Right ventricle myocardium superior (tissue), 1 donor: ENCODE measurements at regions not wholly inside any gene's neighbourhood (a gene's known extent, or its start where the extent isn't known, plus 50 kb on each side); places are given as distances from the start of the nearest gene placed in this dataset.
A peak's percentile ranks its signal among the peaks of the same experiment; 100 is the strongest.
"Not testable (repeated sequence)": the region's sequence is repeated elsewhere in the genome, so short reads cannot be mapped to it uniquely, and the experiment has no call there.

ENCODE experiments used
- ATAC-seq: fragments of 200-7000 bp; cut with Tn5 transposase; one replicate; pipeline ENCODE4 v1.9.1; 2020; ENCODE audit warnings: mild to moderate bottlenecking; ENCODE audit not compliant: poor library complexity
- DNase-seq: peaks from one replicate; pipeline ENCODE4 v3.0.0-alpha.2; 2020
- intact Hi-C: fragments of 100-400 bp; cut with DNase I; formaldehyde crosslinking; loops from one replicate; pipeline ENCODE4 v1.11.2; 2022
- donor health status: DM: no; HTN: yes; CAD: no; lungs with severe emphysema.

- intact Hi-C loops: no loop called here
- ATAC-seq: no peak
Measured at GRCh38 chr4:187501731-187502130, 493.8 kb upstream of the ZFP42 start.

GRCh38 chr4:187504974-187505797 lies 490.4 kb upstream of the ZFP42 start:
- no peak for ATAC-seq
- intact Hi-C loops: no loop called here
- DNase-seq: no peak

More at GRCh38 chr4:187501731-187502130, 493.8 kb upstream of the ZFP42 start:
- no peak for DNase-seq

- DNase-seq, ATAC-seq, intact Hi-C loops: not testable (repeated sequence)
Measured at GRCh38 chr4:187505798-187506141, 489.8 kb upstream of the ZFP42 start.

- DNase-seq (no peak), ATAC-seq (no peak)
- intact Hi-C loops: no loop called here
Measured at GRCh38 chr4:187516224-187516623, 479.3 kb upstream of the ZFP42 start.

- DNase-seq (no peak), ATAC-seq (no peak)
- intact Hi-C loops: no loop called here
Measured at GRCh38 chr4:187541666-187542065, 453.9 kb upstream of the ZFP42 start.

GRCh38 chr4:187544461-187545053 lies 451.0 kb upstream of the ZFP42 start:
- intact Hi-C loops: no loop called here
- no peak for DNase-seq
- ATAC-seq: no peak

GRCh38 chr4:187547316-187547715 lies 448.3 kb upstream of the ZFP42 start:
- DNase-seq (no peak), ATAC-seq (no peak)
- intact Hi-C loops: no loop called here

- ATAC-seq (no peak), DNase-seq (no peak)
- intact Hi-C loops: no loop called here
Measured at GRCh38 chr4:187550256-187550950, 445.2 kb upstream of the ZFP42 start.

- intact Hi-C loops: no loop called here
- DNase-seq: no peak
- ATAC-seq: no peak
Measured at GRCh38 chr4:187552781-187553180, 442.8 kb upstream of the ZFP42 start.

- ATAC-seq (no peak), DNase-seq (no peak)
- intact Hi-C loops: no loop called here
Measured at GRCh38 chr4:187555174-187555573, 440.4 kb upstream of the ZFP42 start.

- DNase-seq (no peak), ATAC-seq (no peak)
- intact Hi-C loops: no loop called here
Measured at GRCh38 chr4:187558391-187558790, 437.2 kb upstream of the ZFP42 start.

GRCh38 chr4:187562345-187562744 lies 433.2 kb upstream of the ZFP42 start:
- intact Hi-C loops: no loop called here
- peak; percentile 34 for ATAC-seq
- DNase-seq: no peak

GRCh38 chr4:187565416-187565815 lies 430.2 kb upstream of the ZFP42 start:
- DNase-seq (no peak), ATAC-seq (no peak)
- intact Hi-C loops: no loop called here

GRCh38 chr4:187569871-187570270 lies 425.7 kb upstream of the ZFP42 start:
- intact Hi-C loops: no loop called here
- DNase-seq: no peak
- no peak for ATAC-seq

GRCh38 chr4:187575706-187576105 lies 419.9 kb upstream of the ZFP42 start:
- DNase-seq (no peak), ATAC-seq (no peak)
- intact Hi-C loops: no loop called here

- intact Hi-C loops: no loop called here
- DNase-seq: no peak
- no peak for ATAC-seq
Measured at GRCh38 chr4:187576751-187577150, 418.8 kb upstream of the ZFP42 start.

- no peak for DNase-seq
- intact Hi-C loops: no loop called here
- ATAC-seq: no peak
Measured at GRCh38 chr4:187577941-187578480, 417.6 kb upstream of the ZFP42 start.

GRCh38 chr4:187586892-187587291 lies 408.7 kb upstream of the ZFP42 start:
- no peak for ATAC-seq
- intact Hi-C loops: no loop called here
- no peak for DNase-seq

- ATAC-seq (no peak), DNase-seq (no peak)
- intact Hi-C loops: no loop called here
Measured at GRCh38 chr4:187598196-187598595, 397.4 kb upstream of the ZFP42 start.
